SJSA1 (cell line): ENCODE measurements at regions not wholly inside any gene's neighbourhood (a gene's known extent, or its start where the extent isn't known, plus 50 kb on each side); places are given as distances from the start of the nearest gene placed in this dataset.
A peak's percentile ranks its signal among the peaks of the same experiment; 100 is the strongest.
"Not testable (repeated sequence)": the region's sequence is repeated elsewhere in the genome, so short reads cannot be mapped to it uniquely, and the experiment has no call there.

Source experiments
- DNase-seq, 2 experiments: peaks; one replicate each; pipeline ENCODE4 v3.0.0-alpha.2; 2015 to 2020; ENCODE audit warnings: low spot score in 2 of 2, low read depth in 1 of 2
- H3K27ac ChIP-seq: fragments of 250-450 bp; sonication (Bioruptor Pico); 2 replicates; pipeline ENCODE4 v1.5.1; 2020; ENCODE audit warnings: mild to moderate bottlenecking, moderate library complexity
- H3K27me3 ChIP-seq: fragments of 250-450 bp; sonication (Bioruptor Pico); replicated peaks from 2 replicates; pipeline ENCODE4 v1.5.1; 2020; ENCODE audit warnings: mild to moderate bottlenecking, moderate library complexity
- H3K36me3 ChIP-seq: fragments of 250-450 bp; sonication (Bioruptor Pico); 2 replicates; pipeline ENCODE4 v1.5.1; 2020; ENCODE audit warnings: mild to moderate bottlenecking
- H3K4me1 ChIP-seq: fragments of 250-450 bp; sonication (Bioruptor Pico); replicated peaks from 2 replicates; pipeline ENCODE4 v1.6.1; 2021; ENCODE audit warnings: mild to moderate bottlenecking
- H3K4me3 ChIP-seq: fragments of 250-450 bp; sonication (Bioruptor Pico); 2 replicates; pipeline ENCODE4 v1.5.1; 2020; ENCODE audit warnings: mild to moderate bottlenecking
- H3K9me3 ChIP-seq: fragments of 250-450 bp; sonication (Bioruptor Pico); replicated peaks from 2 replicates; pipeline ENCODE4 v1.5.1; 2020; ENCODE audit warnings: mild to moderate bottlenecking

GRCh38 chr9:97763874-97764273 is 66.7 kb upstream of the XPA start:
- Histone ChIP-seq H3K27ac (no peak overlapping the region), H3K27me3 (no peaks in the 10 kb centered on the region), H3K4me1 (peaks cover 19% of the 10 kb centered on the region), H3K4me3 (no peak overlapping the region), H3K9me3 (no peaks in the 10 kb centered on the region), H3K36me3 (no peaks in the 10 kb centered on the region)
- DNase-seq = no peak

- Histone ChIP-seq H3K4me3 (no peak overlapping the region), H3K27me3 (no peaks in the 10 kb centered on the region), H3K27ac (no peak overlapping the region), H3K9me3 (no peaks in the 10 kb centered on the region), H3K4me1 (peaks cover 34% of the 10 kb centered on the region), H3K36me3 (no peaks in the 10 kb centered on the region)
- DNase-seq = peak in 1 of 2 experiments; percentile 18
Measured at GRCh38 chr9:97766092-97766491, 69.0 kb upstream of the XPA start.

- DNase-seq = no peak
- Histone ChIP-seq H3K4me3 (no peak overlapping the region), H3K36me3 (no peaks in the 10 kb centered on the region), H3K27me3 (no peaks in the 10 kb centered on the region), H3K4me1 (peaks cover 39% of the 10 kb centered on the region), H3K9me3 (no peaks in the 10 kb centered on the region), H3K27ac (no peak overlapping the region)
Measured at GRCh38 chr9:97766610-97767009, 69.5 kb upstream of the XPA start.

GRCh38 chr9:97767891-97768290 is 70.8 kb upstream of the XPA start:
- Histone ChIP-seq H3K4me3 (no peak overlapping the region), H3K9me3 (no peaks in the 10 kb centered on the region), H3K27ac (peak overlapping the region; percentile 61; the same call in 1 of the 2 replicates), H3K27me3 (no peaks in the 10 kb centered on the region), H3K4me1 (peaks cover 52% of the 10 kb centered on the region), H3K36me3 (no peaks in the 10 kb centered on the region)
- no peak for DNase-seq

GRCh38 chr9:97768746-97769145 is 71.6 kb upstream of the XPA start:
- Histone ChIP-seq H3K36me3 (no peaks in the 10 kb centered on the region), H3K27me3 (no peaks in the 10 kb centered on the region), H3K27ac (peak overlapping the region; percentile 61), H3K9me3 (no peaks in the 10 kb centered on the region), H3K4me3 (no peak overlapping the region), H3K4me1 (peaks cover 60% of the 10 kb centered on the region)
- DNase-seq = peak in 1 of 2 experiments; percentile 73

GRCh38 chr9:97769208-97769607 is 72.1 kb upstream of the XPA start:
- Histone ChIP-seq H3K4me1 (peaks cover 65% of the 10 kb centered on the region), H3K9me3 (no peaks in the 10 kb centered on the region), H3K27me3 (no peaks in the 10 kb centered on the region), H3K36me3 (no peaks in the 10 kb centered on the region), H3K27ac (peak overlapping the region; percentile 61), H3K4me3 (no peak overlapping the region)
- no peak for DNase-seq

GRCh38 chr9:97770808-97771372 is 73.8 kb upstream of the XPA start:
- no peaks in the 10 kb centered on the region for H3K36me3 ChIP-seq
- no peak overlapping the region for H3K27ac ChIP-seq
- no peak overlapping the region for H3K4me3 ChIP-seq
- H3K9me3 ChIP-seq = no peaks in the 10 kb centered on the region
- peaks cover 64% of the 10 kb centered on the region for H3K4me1 ChIP-seq
- no peak for DNase-seq
- no peaks in the 10 kb centered on the region for H3K27me3 ChIP-seq

GRCh38 chr9:97771641-97772040 is 74.5 kb upstream of the XPA start:
- Histone ChIP-seq H3K27me3 (no peaks in the 10 kb centered on the region), H3K27ac (peak overlapping the region; percentile 4; the same call in 1 of the 2 replicates), H3K9me3 (no peaks in the 10 kb centered on the region), H3K36me3 (no peaks in the 10 kb centered on the region), H3K4me3 (no peak overlapping the region), H3K4me1 (peaks cover 57% of the 10 kb centered on the region)
- DNase-seq = no peak

- Histone ChIP-seq H3K27ac (peak overlapping the region; percentile 4; the same call in 1 of the 2 replicates), H3K36me3 (no peaks in the 10 kb centered on the region), H3K4me1 (peaks cover 57% of the 10 kb centered on the region), H3K9me3 (no peaks in the 10 kb centered on the region), H3K27me3 (no peaks in the 10 kb centered on the region), H3K4me3 (no peak overlapping the region)
- DNase-seq = peak; percentile 85 to 91
Measured at GRCh38 chr9:97772145-97772544, 75.0 kb upstream of the XPA start.

- H3K4me3 ChIP-seq = no peak overlapping the region
Measured at GRCh38 chr9:97773091-97773490, 76.0 kb upstream of the XPA start.

GRCh38 chr9:97773723-97774122 is 76.6 kb upstream of the XPA start:
- no peak overlapping the region for H3K27ac ChIP-seq

More at GRCh38 chr9:97773091-97773490, 76.0 kb upstream of the XPA start:
- no peak for DNase-seq
- no peaks in the 10 kb centered on the region for H3K27me3 ChIP-seq
- no peak overlapping the region for H3K27ac ChIP-seq
- no peaks in the 10 kb centered on the region for H3K9me3 ChIP-seq
- H3K4me1 ChIP-seq = peaks cover 54% of the 10 kb centered on the region
- no peaks in the 10 kb centered on the region for H3K36me3 ChIP-seq

GRCh38 chr9:97774673-97775072 is 77.5 kb upstream of the XPA start:
- Histone ChIP-seq H3K4me1 (peaks cover 38% of the 10 kb centered on the region), H3K4me3 (no peak overlapping the region), H3K27me3 (no peaks in the 10 kb centered on the region), H3K27ac (no peak overlapping the region), H3K9me3 (no peaks in the 10 kb centered on the region; the same call in 1 of the 2 replicates), H3K36me3 (no peaks in the 10 kb centered on the region)
- no peak for DNase-seq

More at GRCh38 chr9:97773723-97774122, 76.6 kb upstream of the XPA start:
- H3K9me3 ChIP-seq = no peaks in the 10 kb centered on the region; the same call in 1 of the 2 replicates
- H3K36me3 ChIP-seq = no peaks in the 10 kb centered on the region
- H3K4me3 ChIP-seq = no peak overlapping the region
- DNase-seq = peak in 1 of 2 experiments; percentile 27
- H3K4me1 ChIP-seq = peaks cover 48% of the 10 kb centered on the region
- no peaks in the 10 kb centered on the region for H3K27me3 ChIP-seq

GRCh38 chr9:97778740-97779139 is 74.3 kb upstream of the FOXE1 start:
- not testable (repeated sequence) for H3K4me1 ChIP-seq, H3K36me3 ChIP-seq, H3K27me3 ChIP-seq, H3K27ac ChIP-seq, H3K9me3 ChIP-seq, DNase-seq, H3K4me3 ChIP-seq

GRCh38 chr9:97779608-97780007 is 73.4 kb upstream of the FOXE1 start:
- H3K27ac ChIP-seq = no peak overlapping the region
- no peaks in the 10 kb centered on the region; the same call in 1 of the 2 replicates for H3K9me3 ChIP-seq
- H3K36me3 ChIP-seq = no peaks in the 10 kb centered on the region
- H3K27me3 ChIP-seq = no peaks in the 10 kb centered on the region
- DNase-seq = no peak
- no peak overlapping the region for H3K4me3 ChIP-seq
- H3K4me1 ChIP-seq = no peaks in the 10 kb centered on the region

GRCh38 chr9:97781902-97782301 is 71.1 kb upstream of the FOXE1 start:
- Histone ChIP-seq H3K4me3 (no peak overlapping the region), H3K9me3 (no peaks in the 10 kb centered on the region; the same call in 1 of the 2 replicates), H3K4me1 (no peaks in the 10 kb centered on the region), H3K36me3 (no peaks in the 10 kb centered on the region), H3K27me3 (no peaks in the 10 kb centered on the region), H3K27ac (no peak overlapping the region)
- no peak for DNase-seq
